ENCODE measurements at regions not wholly inside any gene's neighbourhood (a gene's known extent, or its start where the extent isn't known, plus 50 kb on each side); places are given as distances from the start of the nearest gene placed in this dataset.

GRCh38 chr4:4607336-4608213 lies 65.7 kb upstream of the STX18 start:
- TF ChIP-seq CTCF (IDR thresholded peaks at IDR 0.05) (no peak), POLR2A (IDR thresholded peaks at IDR 0.05) (no peak)

All from body of pancreas (tissue), 4 donors.